K562 (cell line): ENCODE measurements at regions not wholly inside any gene's neighbourhood (a gene's known extent, or its start where the extent isn't known, plus 50 kb on each side); places are given as distances from the start of the nearest gene placed in this dataset.

Experiments used
- ATAC-seq: fragments of 200-7000 bp; cut with Tn5 transposase; 3 replicates; pipeline ENCODE4 v1.9.1; 2020; ENCODE audit warnings: moderate library complexity
- BruUV-seq: library from RNA; stranded (reverse); fragments of 400-500 nt; replicated peaks from 2 replicates; lab custom pipeline; 2021; lab: Mats Ljungman, UMichigan
- CTCF ChIA-PET: fragments of 300-600 bp; formaldehyde crosslinking; extraction: SDS; loops from one replicate; lab custom pipeline; 2021; ENCODE audit warnings: low intra/inter-chr PET ratio; lab: Yijun Ruan, JAX
- POLR2A ChIA-PET: fragments of 300-600, 350-650 bp; sonication (Branson Sonifier 250); formaldehyde crosslinking; extraction: SDS; loops from one replicate; lab custom pipeline; 2021; ENCODE audit warnings: antibody characterized with exemption, inconsistent platforms; lab: Yijun Ruan, JAX
- DNase-seq, 4 experiments: peaks; one replicate each; pipeline versions ENCODE4 v3.0.0 to v3.0.0-alpha.2; 2011 to 2018; ENCODE audit warnings: low spot score in 3 of 4, mixed read lengths in 3 of 4; ENCODE audit errors: extremely low read depth in 1 of 4
- FAIRE-seq: peaks from 2 replicates; lab custom pipeline; 2011; peaks lifted over from hg19 to GRCh38; lab: Jason Lieb, UNC
- H2AFZ ChIP-seq: 2 replicates; pipeline ENCODE4 v1.6.0; 2011; ENCODE audit warnings: low read depth, low read length, control low read depth, inconsistent platforms
- H3K27ac ChIP-seq: fragments of 200-600 bp; 3 replicates; pipeline ENCODE4 v1.8.0; 2011; ENCODE audit warnings: low read depth, mild to moderate bottlenecking, control low read depth, inconsistent platforms, low read length, moderate library complexity, mixed read lengths; ENCODE audit errors: extremely low read depth
- H3K27me3 ChIP-seq, 2 experiments: fragments of 300-600 bp in 1 of 2; 2 replicates in 1 of 2; 3 replicates in 1 of 2; pipeline versions ENCODE4 v1.6.0 to v1.8.0; 2011; ENCODE audit warnings: inconsistent platforms in 2 of 2, low read length in 2 of 2, mild to moderate bottlenecking in 1 of 2, mixed read lengths in 1 of 2, moderate library complexity in 1 of 2; ENCODE audit not compliant: control insufficient read depth in 2 of 2, insufficient read depth in 2 of 2
- H3K36me3 ChIP-seq: fragments of 300-600 bp; 3 replicates; pipeline ENCODE4 v1.8.0; 2011; ENCODE audit warnings: mild to moderate bottlenecking, low read length, inconsistent platforms; ENCODE audit not compliant: control insufficient read depth, insufficient read depth
- H3K4me1 ChIP-seq, 2 experiments: fragments of 200-600 bp in 1 of 2; replicated peaks in 1 of 2; 2 replicates in 1 of 2; 3 replicates in 1 of 2; pipeline versions ENCODE4 v1.5.1 to v1.8.0; 2011; ENCODE audit warnings: inconsistent platforms in 2 of 2, low read length in 2 of 2, mild to moderate bottlenecking in 1 of 2, mixed read lengths in 1 of 2, moderate library complexity in 1 of 2; ENCODE audit not compliant: control insufficient read depth in 2 of 2, insufficient read depth in 2 of 2
- H3K4me2 ChIP-seq: 2 replicates; pipeline ENCODE4 v1.6.1; 2011; ENCODE audit warnings: low read length, control low read depth, inconsistent platforms, mixed read lengths; ENCODE audit not compliant: insufficient read depth
- H3K4me3 ChIP-seq: fragments of 200-600 bp; sonication (generic), shearing (Covaris generic); 2 replicates; pipeline ENCODE4 v1.5.1; 2016; ENCODE audit warnings: control low read depth, inconsistent platforms
- H3K79me2 ChIP-seq: fragments of 200-600 bp; 3 replicates; pipeline ENCODE4 v1.8.0; 2011; ENCODE audit warnings: low read length, inconsistent platforms; ENCODE audit not compliant: control insufficient read depth, insufficient read depth
- H3K9ac ChIP-seq, 2 experiments: 2 replicates each; pipeline versions ENCODE4 v1.6.0 to v1.6.1; 2011; ENCODE audit warnings: low read depth in 2 of 2, low read length in 2 of 2, control low read depth in 1 of 2, inconsistent platforms in 1 of 2, mild to moderate bottlenecking in 1 of 2, mixed read lengths in 1 of 2; ENCODE audit not compliant: insufficient read depth in 1 of 2
- H3K9me1 ChIP-seq: one replicate; pipeline ENCODE4 v1.6.0; 2011; ENCODE audit warnings: inconsistent platforms, mild to moderate bottlenecking, low read length, moderate library complexity; ENCODE audit not compliant: control insufficient read depth, insufficient read depth
- H3K9me3 ChIP-seq: replicated peaks from 2 replicates; pipeline ENCODE4 v1.5.1; 2011; ENCODE audit warnings: low read depth, low read length, inconsistent platforms; ENCODE audit not compliant: control insufficient read depth, insufficient read depth
- H4K20me1 ChIP-seq: replicated peaks from 2 replicates; pipeline ENCODE4 v1.6.1; 2011; ENCODE audit warnings: low read length, inconsistent platforms, mixed read lengths; ENCODE audit not compliant: control insufficient read depth, insufficient read depth
- CBFB ChIP-seq: sonication (generic); formaldehyde crosslinking; IDR thresholded peaks from 2 replicates; pipeline ENCODE4 v1.4.0; 2020; ENCODE audit warnings: mild to moderate bottlenecking, missing genetic modification reagents
- EWSR1 ChIP-seq: fragments of 450-650 bp; IDR thresholded peaks from 2 replicates; pipeline ENCODE4 v1.6.1; 2018; ENCODE audit warnings: borderline replicate concordance, mild to moderate bottlenecking, low read depth, moderate library complexity; ENCODE audit not compliant: partially characterized antibody
- FOXA3 ChIP-seq, 2 experiments: fragments of 450-650 bp in 1 of 2; sonication (generic) in 1 of 2; formaldehyde crosslinking; IDR thresholded peaks in 1 of 2; conservative IDR thresholded peaks in 1 of 2; 2 replicates each; pipeline versions ENCODE4 v1.4.0 to v1.8.0; 2020 to 2022; ENCODE audit warnings: mild to moderate bottlenecking in 2 of 2, missing genetic modification reagents in 1 of 2
- KDM2B ChIP-seq: fragments of 250-450 bp; sonication (Bioruptor Pico); IDR thresholded peaks from 2 replicates; pipeline ENCODE4 v1.8.0; 2021; ENCODE audit warnings: mild to moderate bottlenecking, moderate library complexity
- SAFB2 ChIP-seq: fragments of 200-400 bp; formaldehyde crosslinking; IDR thresholded peaks from 2 replicates; pipeline ENCODE4 v1.6.1; 2018; ENCODE audit warnings: borderline replicate concordance, low read length, low read depth, moderate library complexity; ENCODE audit not compliant: severe bottlenecking
- TAL1 ChIP-seq: fragments of 450-650 bp; IDR thresholded peaks from 2 replicates; pipeline ENCODE4 v1.6.1; 2016; ENCODE audit warnings: mild to moderate bottlenecking
- TCFL5 ChIP-seq: fragments of 250-450 bp; sonication (Bioruptor Pico); conservative IDR thresholded peaks from 2 replicates; pipeline ENCODE4 v1.6.1; 2021; ENCODE audit warnings: mild to moderate bottlenecking, moderate library complexity, matching md5 sums
- TEAD2 ChIP-seq: fragments of 450-650 bp; IDR thresholded peaks from 2 replicates; pipeline ENCODE4 v1.6.1; 2016; ENCODE audit warnings: missing genetic modification characterization, control low read depth, missing compliant biosample characterization
- U2AF2 ChIP-seq: fragments of 200-400 bp; formaldehyde crosslinking; optimal IDR thresholded peaks from 2 replicates; pipeline ENCODE3; 2017; ENCODE audit warnings: low read depth, mild to moderate bottlenecking, low read length
- ZNF57 ChIP-seq: fragments of 450-650 bp; formaldehyde crosslinking; IDR thresholded peaks from 2 replicates; pipeline ENCODE4 v1.4.0; 2020; ENCODE audit warnings: mild to moderate bottlenecking, moderate library complexity
- ZSCAN32 ChIP-seq: fragments of 450-650 bp; formaldehyde crosslinking; IDR thresholded peaks from 2 replicates; pipeline ENCODE4 v1.4.0; 2020; ENCODE audit warnings: mild to moderate bottlenecking, moderate library complexity
- WGBS: fragments of 100-300 bp; shearing (Covaris generic); methylation state at CpG from one replicate; pipeline ENCODE4 v1.1.6; 2016; ENCODE audit warnings: low coverage, mixed read lengths; ENCODE audit not compliant: insufficient coverage; ENCODE audit errors: missing lambda C conversion rate; 5-methylcytosine and 5-hydroxymethylcytosine counted together
- in situ Hi-C: fragments of 300-500 bp; cut with MboI; formaldehyde crosslinking; loops from 4 replicates; pipeline ENCODE4 v1.15.0; 2018; ENCODE audit warnings: inconsistent platforms, mixed read lengths
- intact Hi-C: fragments of 100-400 bp; cut with micrococcal nuclease; formaldehyde crosslinking; loops from 2 replicates; pipeline ENCODE4 v1.14.2; 2022
- TF ChIP-seq, protein P1 (sequence below): IDR thresholded peaks from 2 replicates; pipeline ENCODE4 v1.6.1; 2011; ENCODE audit warnings: borderline replicate concordance, low read depth, mild to moderate bottlenecking, moderate library complexity, low read length; ENCODE audit not compliant: insufficient read depth, poor library complexity, severe bottlenecking
- TF ChIP-seq, protein P2 (sequence below): fragments of 450-650 bp; IDR thresholded peaks from 2 replicates; pipeline ENCODE4 v1.6.1; 2016; ENCODE audit warnings: missing biosample characterization, missing genetic modification characterization

DNA sequence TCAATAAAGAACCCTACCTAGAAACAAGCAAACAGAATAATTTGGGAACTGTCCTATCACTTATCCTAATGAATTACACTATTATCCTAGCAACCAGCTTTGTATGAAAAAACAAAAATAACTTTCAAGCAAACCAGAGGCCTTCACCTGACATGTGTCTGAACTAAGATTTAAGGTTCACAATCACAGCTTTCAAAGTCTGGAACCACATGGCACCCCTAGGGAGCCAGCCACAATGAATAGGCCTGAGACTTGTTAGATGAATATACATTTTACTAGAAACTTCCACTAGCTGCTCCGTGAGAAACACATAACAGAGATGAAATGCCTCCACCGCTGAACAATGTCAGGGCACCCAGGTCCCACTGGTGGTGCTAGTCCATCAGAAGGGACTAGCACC lies 65.8 kb upstream of the CYP2D6 start:
- TF ChIP-seq FOXA3 (CRISPR knock-in tag; conservative IDR thresholded peaks at IDR 0.05 in 1 of 2, IDR thresholded peaks at IDR 0.05 in 1 of 2) (no peak), TCFL5 (CRISPR knock-in tag) (no peak), KDM2B (CRISPR knock-in tag) (no peak), TEAD2 (no peak), ZNF57 (no peak), ZSCAN32 (CRISPR knock-in tag) (no peak), EWSR1 (no peak), SAFB2 (no peak), CBFB (CRISPR knock-in tag) (no peak), U2AF2 (no peak), TAL1 (no peak)
- TF ChIP-seq, protein P1, sequence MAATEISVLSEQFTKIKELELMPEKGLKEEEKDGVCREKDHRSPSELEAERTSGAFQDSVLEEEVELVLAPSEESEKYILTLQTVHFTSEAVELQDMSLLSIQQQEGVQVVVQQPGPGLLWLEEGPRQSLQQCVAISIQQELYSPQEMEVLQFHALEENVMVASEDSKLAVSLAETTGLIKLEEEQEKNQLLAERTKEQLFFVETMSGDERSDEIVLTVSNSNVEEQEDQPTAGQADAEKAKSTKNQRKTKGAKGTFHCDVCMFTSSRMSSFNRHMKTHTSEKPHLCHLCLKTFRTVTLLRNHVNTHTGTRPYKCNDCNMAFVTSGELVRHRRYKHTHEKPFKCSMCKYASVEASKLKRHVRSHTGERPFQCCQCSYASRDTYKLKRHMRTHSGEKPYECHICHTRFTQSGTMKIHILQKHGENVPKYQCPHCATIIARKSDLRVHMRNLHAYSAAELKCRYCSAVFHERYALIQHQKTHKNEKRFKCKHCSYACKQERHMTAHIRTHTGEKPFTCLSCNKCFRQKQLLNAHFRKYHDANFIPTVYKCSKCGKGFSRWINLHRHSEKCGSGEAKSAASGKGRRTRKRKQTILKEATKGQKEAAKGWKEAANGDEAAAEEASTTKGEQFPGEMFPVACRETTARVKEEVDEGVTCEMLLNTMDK: no peak
- TF ChIP-seq, protein P2, sequence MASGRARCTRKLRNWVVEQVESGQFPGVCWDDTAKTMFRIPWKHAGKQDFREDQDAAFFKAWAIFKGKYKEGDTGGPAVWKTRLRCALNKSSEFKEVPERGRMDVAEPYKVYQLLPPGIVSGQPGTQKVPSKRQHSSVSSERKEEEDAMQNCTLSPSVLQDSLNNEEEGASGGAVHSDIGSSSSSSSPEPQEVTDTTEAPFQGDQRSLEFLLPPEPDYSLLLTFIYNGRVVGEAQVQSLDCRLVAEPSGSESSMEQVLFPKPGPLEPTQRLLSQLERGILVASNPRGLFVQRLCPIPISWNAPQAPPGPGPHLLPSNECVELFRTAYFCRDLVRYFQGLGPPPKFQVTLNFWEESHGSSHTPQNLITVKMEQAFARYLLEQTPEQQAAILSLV (tag): no peak
- Histone ChIP-seq H3K27me3 (no peaks in the 10 kb centered on the region), H3K4me2 (no peak overlapping the region), H3K79me2 (peaks cover 73% of the 10 kb centered on the region), H3K9ac (no peak overlapping the region), H3K27ac (no peak overlapping the region), H3K36me3 (peaks cover 10% of the 10 kb centered on the region; the same call in 1 of the 3 replicates), H3K9me1 (no peaks in the 10 kb centered on the region), H3K4me3 (no peak overlapping the region), H2AFZ (no peak overlapping the region), H3K9me3 (no peaks in the 10 kb centered on the region), H4K20me1 (peaks cover 19% of the 10 kb centered on the region), H3K4me1 (peaks cover 0 to 3% of the 10 kb centered on the region in 2 experiments; a peak in 3 of 5 replicates)
- ChIA-PET POLR2A (interaction anchor here (0.6 to 1.3 kb wide), 2 partner anchors 22 to 551 kb away, joined by 3 read pairs; no protein-coding TSS in a partner anchor), CTCF (no interaction called here)
- 83% methylated on average over 2 of the region's 2 CpGs for WGBS
- FAIRE-seq: no peak
- ATAC-seq: no peak
- no peak for DNase-seq
- no TSS peak for BruUV-seq
- intact Hi-C loops: no loop called here
- in situ Hi-C loops: no loop called here
